Lower leg skin (tissue), 4 donors: ENCODE measurements at regions not wholly inside any gene's neighbourhood (a gene's known extent, or its start where the extent isn't known, plus 50 kb on each side); places are given as distances from the start of the nearest gene placed in this dataset.

ENCODE experiments used
- DNase-seq, 2 donors: peaks; one replicate each; pipeline ENCODE4 v3.0.0-alpha.2; 2019; ENCODE audit warnings: low spot score in 2 of 2
- H3K4me3 ChIP-seq: fragments of 200-600 bp; sonication (generic); 2 replicates; pipeline ENCODE4 v1.5.1; 2017; ENCODE audit warnings: mild to moderate bottlenecking, low read depth; ENCODE audit not compliant: poor library complexity, severe bottlenecking
- POLR2A ChIP-seq, 2 donors: fragments of 450-650 bp; IDR thresholded peaks; one replicate each; pipeline ENCODE4 v1.6.1; 2016 to 2017; ENCODE audit warnings: antibody characterized with exemption in 2 of 2, mild to moderate bottlenecking in 1 of 2, moderate library complexity in 1 of 2
- WGBS, 2 donors: methylation state at CpG; one replicate each; pipeline ENCODE4 v1.1.5; 2018; 5-methylcytosine and 5-hydroxymethylcytosine counted together
- intact Hi-C: fragments of 100-400 bp; cut with DNase I; formaldehyde crosslinking; loops from one replicate; pipeline ENCODE4 v1.15.0; 2023; ENCODE audit warnings: low total_unique reads
- TF ChIP-seq, protein P1 (sequence below), 3 donors: fragments of 450-650 bp; IDR thresholded peaks; one replicate each; pipeline ENCODE4 v1.5.1; 2016; ENCODE audit warnings: antibody characterized with exemption in 3 of 3, mild to moderate bottlenecking in 3 of 3, moderate library complexity in 2 of 3

DNA sequence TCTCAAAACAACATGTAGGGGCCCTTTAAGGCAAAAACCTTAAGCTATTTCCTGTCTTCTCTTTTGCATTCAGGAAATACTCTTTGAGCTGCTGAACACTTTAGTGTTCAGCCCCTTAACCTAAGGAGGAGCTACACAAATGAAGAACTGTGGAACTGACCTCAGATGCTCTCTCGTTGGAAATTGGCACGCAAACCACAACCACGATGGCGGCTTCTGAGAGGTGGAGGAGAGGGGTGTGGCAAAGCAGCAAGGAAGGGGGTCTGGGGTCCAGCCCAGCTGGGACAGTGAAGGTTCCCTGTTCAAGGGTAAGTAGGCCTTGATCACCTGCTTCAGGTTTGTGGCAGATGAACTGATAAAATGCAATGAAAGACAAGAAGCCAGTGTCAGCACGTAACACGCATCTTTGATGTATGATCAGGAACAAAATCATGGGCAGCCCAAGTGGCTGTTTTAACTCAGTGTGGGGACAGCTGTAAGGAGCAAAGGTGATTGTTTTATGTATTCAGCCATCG is 291.6 kb upstream of the TNRC6C start:
- TF ChIP-seq, protein P1, sequence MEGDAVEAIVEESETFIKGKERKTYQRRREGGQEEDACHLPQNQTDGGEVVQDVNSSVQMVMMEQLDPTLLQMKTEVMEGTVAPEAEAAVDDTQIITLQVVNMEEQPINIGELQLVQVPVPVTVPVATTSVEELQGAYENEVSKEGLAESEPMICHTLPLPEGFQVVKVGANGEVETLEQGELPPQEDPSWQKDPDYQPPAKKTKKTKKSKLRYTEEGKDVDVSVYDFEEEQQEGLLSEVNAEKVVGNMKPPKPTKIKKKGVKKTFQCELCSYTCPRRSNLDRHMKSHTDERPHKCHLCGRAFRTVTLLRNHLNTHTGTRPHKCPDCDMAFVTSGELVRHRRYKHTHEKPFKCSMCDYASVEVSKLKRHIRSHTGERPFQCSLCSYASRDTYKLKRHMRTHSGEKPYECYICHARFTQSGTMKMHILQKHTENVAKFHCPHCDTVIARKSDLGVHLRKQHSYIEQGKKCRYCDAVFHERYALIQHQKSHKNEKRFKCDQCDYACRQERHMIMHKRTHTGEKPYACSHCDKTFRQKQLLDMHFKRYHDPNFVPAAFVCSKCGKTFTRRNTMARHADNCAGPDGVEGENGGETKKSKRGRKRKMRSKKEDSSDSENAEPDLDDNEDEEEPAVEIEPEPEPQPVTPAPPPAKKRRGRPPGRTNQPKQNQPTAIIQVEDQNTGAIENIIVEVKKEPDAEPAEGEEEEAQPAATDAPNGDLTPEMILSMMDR (IDR thresholded peaks at IDR 0.05), result no peak
- no peak for TF ChIP-seq POLR2A (IDR thresholded peaks at IDR 0.05)
- 66 to 69% methylated on average over 7 of the region's 7 CpGs for WGBS, 2 donors
- no peak for DNase-seq
- no peak overlapping the region for H3K4me3 ChIP-seq
- intact Hi-C loops, result no loop called here

DNA sequence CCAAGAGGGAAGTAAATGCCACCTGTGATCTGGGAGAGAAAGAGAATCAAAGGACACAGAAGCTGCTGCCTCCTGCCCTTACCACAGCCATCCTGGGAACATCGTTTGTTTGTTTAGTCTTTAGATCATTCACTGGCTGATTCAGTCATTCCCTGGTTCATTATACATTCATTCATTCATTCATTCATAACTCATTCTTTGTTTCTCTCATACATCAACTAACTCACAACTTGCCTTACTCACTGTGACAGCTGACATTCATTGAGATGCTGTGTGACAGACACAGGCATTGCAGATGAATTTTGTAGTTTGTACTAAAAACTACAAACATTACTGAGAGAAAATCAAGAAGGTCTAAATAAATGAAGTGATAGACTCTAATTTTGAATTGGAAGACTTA is 291.0 kb upstream of the TNRC6C start:
- H3K4me3 ChIP-seq, result no peak overlapping the region
- WGBS, 2 donors, result 66 to 68% methylated on average over 1 of the region's 1 CpG
- TF ChIP-seq, protein P1 (IDR thresholded peaks at IDR 0.05), result no peak
- no peak for TF ChIP-seq POLR2A (IDR thresholded peaks at IDR 0.05)

DNA sequence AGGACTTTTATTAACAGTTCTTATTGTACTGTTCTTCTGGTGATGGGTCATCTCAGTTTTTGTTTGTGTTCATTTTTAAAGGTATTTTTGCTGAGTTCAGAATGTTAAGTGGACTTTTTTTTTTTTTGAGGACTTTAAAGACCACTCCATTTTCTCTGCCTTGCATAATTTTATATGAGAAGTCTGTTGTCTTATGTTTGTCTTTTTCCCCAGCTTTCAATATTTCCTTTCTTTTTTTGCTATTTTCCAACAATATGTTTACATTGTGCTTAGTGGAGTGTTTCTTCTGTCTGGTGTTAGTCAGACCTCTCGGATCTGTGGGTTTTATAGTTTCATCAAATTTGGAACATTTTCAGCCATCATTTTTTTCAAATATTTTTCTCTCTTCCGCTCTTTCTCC is 290.0 kb upstream of the TNRC6C start:
- DNase-seq, result no peak
- no peak for TF ChIP-seq POLR2A (IDR thresholded peaks at IDR 0.05)
- TF ChIP-seq, protein P1 (IDR thresholded peaks at IDR 0.05), result no peak
- intact Hi-C loops, result no loop called here
- H3K4me3 ChIP-seq, result no peak overlapping the region
- WGBS, 2 donors, result 67 to 82% methylated on average over 2 of the region's 2 CpGs

More for the DNA sequence above, 291.0 kb upstream of the TNRC6C start:
- no peak for DNase-seq
- intact Hi-C loops, result no loop called here

DNA sequence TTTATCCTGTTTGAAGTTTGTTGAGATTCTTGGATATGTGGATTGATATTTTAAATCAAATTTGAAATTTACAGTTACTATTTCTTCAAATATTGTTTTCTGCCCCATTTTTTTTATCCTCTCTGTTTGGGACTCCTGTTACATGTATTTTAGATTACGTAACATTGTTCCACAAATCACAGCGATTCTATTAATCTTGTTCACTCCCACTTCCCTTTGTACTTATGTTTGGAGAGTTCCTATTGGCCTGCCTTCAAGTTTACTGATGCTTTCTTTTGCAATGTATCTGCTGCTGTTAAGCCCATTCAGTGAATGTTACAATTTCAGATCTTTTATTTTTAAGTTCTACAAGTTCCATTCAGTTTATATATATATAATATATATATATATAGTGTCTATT is 288.3 kb upstream of the TNRC6C start:
- no peak for DNase-seq
- WGBS, 2 donors, result 94 to 96% methylated on average over 2 of the region's 2 CpGs
- H3K4me3 ChIP-seq, result no peak overlapping the region
- TF ChIP-seq, protein P1 (IDR thresholded peaks at IDR 0.05), result no peak
- TF ChIP-seq POLR2A (IDR thresholded peaks at IDR 0.05), result no peak
- intact Hi-C loops, result no loop called here

DNA sequence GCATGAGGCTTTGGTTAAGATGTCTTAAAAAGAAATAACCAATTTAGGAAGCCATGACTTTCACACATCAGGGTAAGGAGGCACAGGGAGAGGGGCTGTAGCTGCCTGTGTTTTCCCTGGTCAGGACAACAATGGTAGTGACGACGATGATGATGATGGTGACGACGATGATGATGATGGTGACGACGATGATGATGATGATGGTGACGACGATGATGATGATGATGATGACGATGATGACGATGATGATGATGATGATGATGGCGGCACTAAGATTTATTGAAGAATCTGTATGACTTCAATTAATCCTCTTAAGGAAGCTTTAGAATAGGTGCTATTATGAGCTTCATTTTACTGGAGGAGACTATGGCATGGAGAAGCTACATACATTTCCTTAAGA is 284.1 kb upstream of the TNRC6C start:
- TF ChIP-seq POLR2A (IDR thresholded peaks at IDR 0.05), result no peak
- TF ChIP-seq, protein P1 (IDR thresholded peaks at IDR 0.05), result no peak
- intact Hi-C loops, result no loop called here
- no peak for DNase-seq
- no peak overlapping the region for H3K4me3 ChIP-seq
- 76 to 84% methylated on average over 11 of the region's 11 CpGs for WGBS, 2 donors

DNA sequence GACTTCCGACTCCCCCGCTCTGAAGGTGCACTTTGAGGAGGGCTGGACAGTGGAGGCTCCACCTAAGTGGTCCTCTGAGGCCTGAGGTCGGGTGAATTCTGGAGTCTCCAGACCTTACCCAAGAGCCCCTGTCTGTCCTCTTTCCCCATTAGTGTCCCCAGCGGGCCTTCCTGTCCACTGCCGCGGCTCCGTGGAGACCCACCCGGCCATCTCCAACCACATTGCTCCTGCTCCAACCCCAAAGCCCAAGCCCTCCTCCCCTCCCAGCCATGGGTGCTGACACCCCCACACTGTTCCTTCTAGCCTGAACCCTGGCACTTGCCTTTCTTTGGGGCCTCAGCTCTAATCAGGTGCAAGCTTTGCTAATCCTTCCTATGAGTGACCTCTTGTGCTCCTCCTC is 283.1 kb upstream of the TNRC6C start:
- no peak for TF ChIP-seq POLR2A (IDR thresholded peaks at IDR 0.05)
- TF ChIP-seq, protein P1 (IDR thresholded peaks at IDR 0.05), result no peak
- no peak overlapping the region for H3K4me3 ChIP-seq
- no peak for DNase-seq
- WGBS, 2 donors, result 88 to 89% methylated on average over 6 to 8 of the region's 8 CpGs
- intact Hi-C loops, result no loop called here
